Smooth muscle cell (in vitro differentiated cells): ENCODE measurements at regions not wholly inside any gene's neighbourhood (a gene's known extent, or its start where the extent isn't known, plus 50 kb on each side); places are given as distances from the start of the nearest gene placed in this dataset.

ENCODE experiments used
- DNase-seq: peaks from one replicate; lab custom pipeline; 2025; ENCODE audit not compliant: unreplicated experiment; lab: John Stamatoyannopoulos, UW
- H2AFZ ChIP-seq: fragments of 200-600 bp; sonication (generic); 2 replicates; pipeline ENCODE4 v1.6.0; 2016; ENCODE audit warnings: antibody characterized with exemption, low read depth, mild to moderate bottlenecking
- H3F3A ChIP-seq: fragments of 200-600 bp; sonication (generic); 2 replicates; pipeline ENCODE4 v1.6.0; 2017; ENCODE audit warnings: antibody characterized with exemption, low read depth
- H3K27ac ChIP-seq: fragments of 200-600 bp; sonication (generic); 2 replicates; pipeline ENCODE4 v1.5.1; 2016; ENCODE audit warnings: low read depth, mild to moderate bottlenecking
- H3K27me3 ChIP-seq: fragments of 200-600 bp; sonication (generic); 2 replicates; pipeline ENCODE4 v1.6.1; 2016; ENCODE audit warnings: low read depth, mild to moderate bottlenecking
- H3K36me3 ChIP-seq: fragments of 200-600 bp; sonication (generic); 2 replicates; pipeline ENCODE4 v1.5.1; 2016; ENCODE audit warnings: low read depth
- H3K4me1 ChIP-seq: fragments of 200-600 bp; sonication (generic); 2 replicates; pipeline ENCODE4 v1.5.1; 2016; ENCODE audit warnings: low read depth
- H3K4me2 ChIP-seq: fragments of 200-600 bp; sonication (generic); 2 replicates; pipeline ENCODE4 v1.6.0; 2016; ENCODE audit warnings: mild to moderate bottlenecking
- H3K4me3 ChIP-seq: fragments of 200-600 bp; sonication (generic); 2 replicates; pipeline ENCODE4 v1.5.1; 2016; ENCODE audit warnings: mild to moderate bottlenecking
- H3K79me2 ChIP-seq: fragments of 200-600 bp; sonication (generic); 2 replicates; pipeline ENCODE4 v1.6.0; 2016; ENCODE audit warnings: low read depth, mild to moderate bottlenecking
- H3K9ac ChIP-seq: fragments of 200-600 bp; sonication (generic); 2 replicates; pipeline ENCODE4 v1.6.0; 2016; ENCODE audit warnings: low read depth
- H3K9me3 ChIP-seq: fragments of 200-600 bp; sonication (generic); replicated peaks from 2 replicates; pipeline ENCODE4 v1.5.1; 2016; ENCODE audit warnings: low read depth
- H4K20me1 ChIP-seq: fragments of 200-600 bp; sonication (generic); 2 replicates; pipeline ENCODE4 v1.6.0; 2016; ENCODE audit warnings: low read depth
- WGBS: methylation state at CpG from one replicate; pipeline ENCODE4 v1.1.7; 2016; ENCODE audit warnings: low lambda C conversion rate; 5-methylcytosine and 5-hydroxymethylcytosine counted together
- TF ChIP-seq, protein P1 (sequence below): fragments of 200-600 bp; sonication (generic); IDR thresholded peaks from 2 replicates; pipeline ENCODE4 v1.5.1; 2017; ENCODE audit warnings: borderline replicate concordance, mild to moderate bottlenecking, antibody characterized with exemption; ENCODE audit not compliant: insufficient read depth, poor library complexity, severe bottlenecking

DNA sequence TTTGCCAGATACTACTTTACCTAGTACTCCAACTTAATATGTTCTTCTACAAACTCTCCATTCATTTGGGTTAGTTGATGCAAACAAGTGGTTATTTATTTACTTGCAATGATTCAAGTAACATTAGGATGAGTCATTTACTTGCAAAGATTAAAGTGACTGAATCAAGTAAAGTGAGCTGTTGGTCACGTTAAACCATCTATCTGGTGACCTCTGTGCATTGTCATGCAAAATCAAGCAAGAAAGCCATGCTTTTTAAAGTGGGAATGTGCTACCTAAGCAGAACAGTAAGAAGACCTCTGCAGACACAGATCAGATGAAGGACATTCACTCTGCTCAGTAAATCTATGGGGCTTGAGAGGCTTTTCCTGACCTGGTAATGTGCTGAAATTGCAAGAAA is 254.7 kb downstream of the LRRIQ3 start:
- H3F3A ChIP-seq: no peaks in the 10 kb centered on the region
- no peak for DNase-seq
- no peaks in the 10 kb centered on the region for H3K36me3 ChIP-seq
- TF ChIP-seq, protein P1, sequence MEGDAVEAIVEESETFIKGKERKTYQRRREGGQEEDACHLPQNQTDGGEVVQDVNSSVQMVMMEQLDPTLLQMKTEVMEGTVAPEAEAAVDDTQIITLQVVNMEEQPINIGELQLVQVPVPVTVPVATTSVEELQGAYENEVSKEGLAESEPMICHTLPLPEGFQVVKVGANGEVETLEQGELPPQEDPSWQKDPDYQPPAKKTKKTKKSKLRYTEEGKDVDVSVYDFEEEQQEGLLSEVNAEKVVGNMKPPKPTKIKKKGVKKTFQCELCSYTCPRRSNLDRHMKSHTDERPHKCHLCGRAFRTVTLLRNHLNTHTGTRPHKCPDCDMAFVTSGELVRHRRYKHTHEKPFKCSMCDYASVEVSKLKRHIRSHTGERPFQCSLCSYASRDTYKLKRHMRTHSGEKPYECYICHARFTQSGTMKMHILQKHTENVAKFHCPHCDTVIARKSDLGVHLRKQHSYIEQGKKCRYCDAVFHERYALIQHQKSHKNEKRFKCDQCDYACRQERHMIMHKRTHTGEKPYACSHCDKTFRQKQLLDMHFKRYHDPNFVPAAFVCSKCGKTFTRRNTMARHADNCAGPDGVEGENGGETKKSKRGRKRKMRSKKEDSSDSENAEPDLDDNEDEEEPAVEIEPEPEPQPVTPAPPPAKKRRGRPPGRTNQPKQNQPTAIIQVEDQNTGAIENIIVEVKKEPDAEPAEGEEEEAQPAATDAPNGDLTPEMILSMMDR: no peak
- no peak overlapping the region for H3K27ac ChIP-seq
- H3K9ac ChIP-seq: no peak overlapping the region
- no peaks in the 10 kb centered on the region for H3K4me1 ChIP-seq
- no peaks in the 10 kb centered on the region for H3K27me3 ChIP-seq
- no peaks in the 10 kb centered on the region for H3K79me2 ChIP-seq
- H3K4me2 ChIP-seq: no peak overlapping the region
- H3K4me3 ChIP-seq: no peak overlapping the region
- no peaks in the 10 kb centered on the region for H4K20me1 ChIP-seq
- H2AFZ ChIP-seq: no peak overlapping the region
- WGBS: 3% methylated on average over 1 of the region's 1 CpG
- no peaks in the 10 kb centered on the region for H3K9me3 ChIP-seq

- TF ChIP-seq, protein P1: no peak
- H3K9me3 ChIP-seq: no peaks in the 10 kb centered on the region
- no peaks in the 10 kb centered on the region for H3K79me2 ChIP-seq
- WGBS: 89% methylated on average over 1 of the region's 1 CpG
- no peaks in the 10 kb centered on the region for H4K20me1 ChIP-seq
- H3K27ac ChIP-seq: no peak overlapping the region
- no peak overlapping the region for H2AFZ ChIP-seq
- H3K4me3 ChIP-seq: no peak overlapping the region
- DNase-seq: no peak
- H3K27me3 ChIP-seq: no peaks in the 10 kb centered on the region
- H3K36me3 ChIP-seq: no peaks in the 10 kb centered on the region
- no peak overlapping the region for H3K4me2 ChIP-seq
- H3K9ac ChIP-seq: no peak overlapping the region
- H3K4me1 ChIP-seq: no peaks in the 10 kb centered on the region
- H3F3A ChIP-seq: no peaks in the 10 kb centered on the region
These were observed 267.7 kb downstream of the LRRIQ3 start for GRCh38 chr1:73930293-73930692.

DNA sequence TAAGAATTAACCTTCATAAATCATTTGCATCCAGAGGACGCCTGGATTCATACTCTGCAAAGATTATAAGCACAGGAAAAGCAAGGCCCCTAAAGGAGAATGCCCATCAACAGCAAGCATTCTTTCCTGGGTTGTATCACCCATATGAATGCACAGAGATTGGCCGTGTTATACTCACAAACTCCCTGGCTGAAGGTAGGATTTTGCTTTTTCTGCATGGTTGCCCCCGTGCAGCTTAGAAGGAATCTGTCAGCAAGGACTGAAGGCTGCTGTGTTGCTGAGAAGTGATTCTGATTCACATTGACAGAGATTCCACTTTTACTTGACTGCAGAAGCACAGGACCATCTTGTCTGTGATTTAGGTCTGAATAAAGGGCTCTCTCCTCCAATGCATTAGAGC is 283.0 kb downstream of the LRRIQ3 start:
- TF ChIP-seq, protein P1: no peak
- no peaks in the 10 kb centered on the region for H4K20me1 ChIP-seq

GRCh38 chr1:73913025-73913424 is 285.0 kb downstream of the LRRIQ3 start:
- H3K4me1 ChIP-seq: no peaks in the 10 kb centered on the region
- no peak overlapping the region for H3K27ac ChIP-seq
- H3K4me2 ChIP-seq: no peak overlapping the region
- H3K9me3 ChIP-seq: no peaks in the 10 kb centered on the region
- no peaks in the 10 kb centered on the region for H3K27me3 ChIP-seq
- H3K4me3 ChIP-seq: no peak overlapping the region
- no peaks in the 10 kb centered on the region for H3K36me3 ChIP-seq
- no peak overlapping the region for H2AFZ ChIP-seq
- no peaks in the 10 kb centered on the region for H3F3A ChIP-seq
- H3K79me2 ChIP-seq: no peaks in the 10 kb centered on the region
- no peak overlapping the region for H3K9ac ChIP-seq
- no peaks in the 10 kb centered on the region for H4K20me1 ChIP-seq
- DNase-seq: no peak
- TF ChIP-seq, protein P1: no peak

More for the DNA sequence above, 283.0 kb downstream of the LRRIQ3 start:
- H3K4me1 ChIP-seq: no peaks in the 10 kb centered on the region
- no peak overlapping the region for H3K9ac ChIP-seq
- no peaks in the 10 kb centered on the region for H3K36me3 ChIP-seq
- H3F3A ChIP-seq: no peaks in the 10 kb centered on the region
- H3K27me3 ChIP-seq: no peaks in the 10 kb centered on the region
- no peaks in the 10 kb centered on the region for H3K9me3 ChIP-seq
- DNase-seq: no peak
- no peaks in the 10 kb centered on the region for H3K79me2 ChIP-seq
- H3K4me2 ChIP-seq: no peak overlapping the region
- no peak overlapping the region for H3K4me3 ChIP-seq
- H3K27ac ChIP-seq: no peak overlapping the region
- 83% methylated on average over 3 of the region's 3 CpGs for WGBS
- H2AFZ ChIP-seq: no peak overlapping the region
